HG03097 (cell line): ENCODE measurements at regions not wholly inside any gene's neighbourhood (a gene's known extent, or its start where the extent isn't known, plus 50 kb on each side); places are given as distances from the start of the nearest gene placed in this dataset.
"Not testable (repeated sequence)": the region's sequence is repeated elsewhere in the genome, so short reads cannot be mapped to it uniquely, and the experiment has no call there.

ENCODE experiments used
- ATAC-seq: cut with Tn5 transposase; IDR thresholded peaks from one replicate; pipeline ENCODE4 v1.9.1; 2021; ENCODE audit not compliant: unreplicated experiment, low FRiP score

GRCh38 chr3:159038405-159038804 is 236.6 kb downstream of the MFSD1 start:
- no peak for ATAC-seq

DNA sequence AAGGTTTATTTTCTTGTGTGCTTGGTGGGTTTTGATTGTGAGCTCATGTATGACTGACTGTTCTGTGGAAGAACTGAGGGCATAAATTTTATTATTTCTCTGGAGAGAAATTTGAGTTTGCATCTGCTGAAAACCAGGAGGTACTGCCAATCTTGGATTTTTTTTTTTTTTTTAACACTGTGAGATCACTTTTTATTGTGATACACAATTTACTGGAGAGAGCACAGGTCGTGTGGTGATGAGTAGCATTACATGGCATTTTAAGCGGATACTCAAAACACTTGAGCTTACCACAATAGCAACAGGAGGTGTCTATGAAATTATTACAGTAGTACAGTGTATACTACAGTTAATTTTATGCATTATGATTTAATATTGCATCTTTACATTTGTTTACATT is 237.4 kb downstream of the MFSD1 start:
- ATAC-seq: no peak

GRCh38 chr3:159045279-159045885 is 243.5 kb downstream of the MFSD1 start:
- no peak for ATAC-seq

GRCh38 chr3:159047361-159047760 is 245.5 kb downstream of the MFSD1 start:
- no peak for ATAC-seq

GRCh38 chr3:159052494-159052893 is 250.6 kb downstream of the MFSD1 start:
- ATAC-seq: not testable (repeated sequence)

- ATAC-seq: no peak
These were observed 255.8 kb downstream of the MFSD1 start for GRCh38 chr3:159057621-159058020.

GRCh38 chr3:159058859-159059258 is 257.0 kb downstream of the MFSD1 start:
- ATAC-seq: no peak

DNA sequence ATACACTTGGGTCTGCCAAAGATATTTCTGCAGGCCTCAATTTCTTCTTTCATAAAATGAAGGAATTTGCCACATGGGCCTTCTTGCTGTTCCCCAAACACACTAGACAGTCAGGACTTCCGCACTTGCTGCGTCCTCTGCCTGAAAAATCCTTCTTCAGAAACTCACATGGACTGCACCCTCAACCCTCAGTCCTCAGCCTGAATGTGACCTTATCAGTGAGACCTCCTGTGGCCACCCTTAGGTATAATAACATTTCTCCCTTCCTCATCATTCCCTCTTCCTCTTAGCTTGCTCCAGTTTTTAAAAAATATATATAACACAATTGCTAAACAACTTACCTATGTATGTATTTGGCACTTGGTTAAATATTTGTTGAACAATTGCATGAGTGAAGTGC is 257.5 kb downstream of the MFSD1 start:
- ATAC-seq: no peak

DNA sequence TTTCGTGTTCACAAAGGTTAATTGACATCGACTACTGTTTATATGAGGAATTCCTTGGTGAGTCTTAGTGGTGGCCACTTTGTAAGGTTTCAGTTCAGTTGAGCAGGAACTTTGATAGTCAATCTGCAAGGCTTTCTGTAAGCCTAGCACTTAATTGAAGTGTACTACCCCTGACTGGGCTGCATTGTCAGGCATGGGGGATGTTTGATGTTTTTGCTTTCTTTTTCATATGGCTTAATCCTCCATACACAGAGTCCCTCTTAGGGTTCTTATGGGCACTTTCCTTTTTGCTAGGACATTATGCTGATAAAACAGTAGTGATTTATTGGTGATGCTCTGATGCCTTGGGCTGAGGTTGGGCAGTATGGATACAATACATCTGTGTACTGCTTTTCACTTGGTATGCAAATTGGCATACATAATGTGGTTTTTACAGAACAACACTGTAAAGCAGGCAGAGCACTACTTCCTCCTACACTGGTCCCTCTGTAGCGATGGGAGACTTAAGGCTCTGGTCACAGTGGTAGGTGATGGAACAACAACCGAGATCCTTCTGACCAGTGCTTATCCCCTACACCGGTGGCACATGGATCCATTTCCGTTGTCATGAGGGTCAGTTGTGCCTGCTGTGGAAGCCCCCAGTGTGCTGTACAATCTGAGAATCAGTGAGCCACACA is 261.0 kb downstream of the MFSD1 start:
- no peak for ATAC-seq

DNA sequence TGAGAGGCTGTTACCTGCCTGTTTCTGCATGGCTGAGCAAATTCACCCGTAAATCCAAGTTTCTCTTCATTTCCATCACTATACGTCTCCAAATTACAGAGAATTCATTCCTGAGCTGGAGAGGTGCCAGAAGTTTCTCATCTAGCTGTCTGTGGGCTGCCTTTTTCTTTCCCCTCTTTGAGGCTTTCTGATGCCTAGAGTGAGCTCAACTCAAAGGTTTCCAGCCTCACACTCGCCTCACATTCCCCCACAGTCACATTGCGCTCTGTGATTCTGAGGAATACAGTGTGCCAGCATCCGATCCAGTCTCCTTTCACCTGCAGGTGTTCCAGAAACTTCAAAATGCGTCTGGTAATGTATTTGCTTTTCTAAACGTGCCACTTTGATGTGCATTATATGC is 267.2 kb downstream of the MFSD1 start, which contains the start of gene IQCJ:
TSS of gene IQCJ (plus strand) at position 229 of the 400 bp plus-strand sequence.
- no peak for ATAC-seq

- no peak for ATAC-seq
These were observed 268.1 kb downstream of the MFSD1 start for GRCh38 chr3:159069866-159070425.

- ATAC-seq: no peak
These were observed 273.2 kb downstream of the MFSD1 start for GRCh38 chr3:159074756-159075701.

GRCh38 chr3:159077860-159078259 is 276.0 kb downstream of the MFSD1 start:
- ATAC-seq: no peak

DNA sequence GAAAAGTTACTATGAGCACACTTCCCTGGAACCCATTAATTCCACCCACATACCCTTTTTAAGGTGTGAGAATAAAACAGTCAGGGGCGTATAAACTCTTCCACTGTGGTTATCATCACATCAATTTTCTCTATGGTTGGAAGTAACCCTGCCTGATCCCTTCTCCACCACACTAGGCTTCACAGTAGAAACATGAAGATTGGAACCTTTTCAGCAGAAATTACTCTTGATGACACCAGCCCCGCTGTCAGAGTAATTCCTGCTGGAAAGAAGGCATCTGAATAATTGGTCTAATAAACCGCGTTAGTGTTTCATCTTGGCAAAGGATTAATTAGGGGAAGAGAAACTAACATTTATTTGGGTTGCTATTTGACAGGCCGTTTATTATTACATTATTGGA is 278.4 kb downstream of the MFSD1 start:
- ATAC-seq: no peak

DNA sequence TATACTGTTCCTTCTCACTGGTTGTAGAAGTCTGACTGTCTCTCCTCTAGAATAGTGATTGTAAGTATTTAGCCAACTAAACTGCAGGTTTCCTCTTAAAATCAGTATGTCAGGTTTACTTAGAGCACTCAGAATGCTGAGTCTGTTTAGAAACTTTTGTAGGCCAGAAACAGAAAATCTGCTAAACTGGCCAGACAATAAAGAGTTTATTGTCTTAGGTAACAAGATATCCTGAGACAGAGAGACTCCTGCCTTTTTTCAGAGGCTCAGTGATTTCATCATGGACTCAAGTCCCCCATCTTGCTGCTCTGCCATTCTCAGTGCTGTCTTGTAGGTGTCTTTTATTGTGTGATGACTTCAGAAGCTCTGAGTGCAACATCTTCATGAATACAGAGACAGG is 279.0 kb downstream of the MFSD1 start:
- no peak for ATAC-seq

DNA sequence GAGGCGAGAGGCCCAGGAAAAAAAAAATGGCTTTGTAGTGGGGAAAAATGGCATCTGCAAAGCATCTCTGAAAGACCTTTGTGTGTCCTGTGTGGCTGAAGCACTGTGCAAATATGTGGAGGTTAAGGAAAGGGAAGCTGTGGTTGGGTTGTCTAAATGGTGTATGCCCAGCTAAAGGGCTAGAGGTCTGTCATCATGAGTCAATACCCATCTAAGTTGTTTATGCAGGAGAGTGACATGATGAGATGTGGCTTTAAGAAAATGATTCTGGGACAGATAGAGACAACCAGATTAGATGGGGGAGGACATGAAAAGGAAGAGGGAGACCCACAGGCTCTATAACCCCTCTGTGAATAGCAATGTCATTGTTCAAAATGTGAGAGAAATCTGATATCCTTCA is 280.7 kb downstream of the MFSD1 start:
- no peak for ATAC-seq

- no peak for ATAC-seq
These were observed 290.1 kb downstream of the MFSD1 start for GRCh38 chr3:159091936-159092335.

DNA sequence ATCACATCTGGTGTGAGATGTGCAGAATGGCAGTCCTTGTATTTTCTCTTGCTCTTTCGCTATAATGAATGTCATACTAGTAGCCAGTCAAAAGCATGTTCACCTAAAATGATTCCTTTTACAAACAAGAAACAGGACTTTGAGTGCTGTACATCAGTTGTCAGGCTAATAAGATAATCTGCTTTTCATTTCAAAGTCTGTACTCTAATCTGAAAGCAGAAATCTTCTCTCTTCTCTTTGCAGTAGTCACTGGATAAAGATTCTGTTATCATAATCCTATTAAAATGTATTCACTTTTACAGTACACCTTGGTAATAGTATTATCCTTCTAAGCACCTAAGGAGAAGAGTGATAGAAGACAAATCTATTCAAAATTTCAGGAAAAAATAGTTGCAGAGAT is 300.1 kb downstream of the MFSD1 start:
- ATAC-seq: no peak

DNA sequence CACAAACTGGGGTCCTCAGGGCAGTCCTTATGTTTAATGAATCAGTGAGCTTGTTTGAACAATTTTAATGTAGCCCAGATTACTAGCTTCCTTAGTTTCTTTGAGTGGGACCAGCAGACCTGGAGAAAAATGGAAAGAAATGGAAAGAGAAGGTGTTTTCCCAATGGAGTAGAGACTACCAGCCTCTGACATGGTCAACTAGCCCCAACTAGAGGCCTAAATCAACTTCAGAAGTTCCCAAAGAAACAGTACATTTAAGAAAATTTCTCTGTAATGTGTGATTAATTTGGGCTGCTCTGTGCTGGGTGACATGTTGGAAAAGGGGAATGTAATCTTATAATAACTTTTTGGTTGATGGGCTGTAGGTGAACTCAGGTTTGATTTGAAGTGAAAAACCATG is 310.9 kb downstream of the MFSD1 start:
- ATAC-seq: no peak

- ATAC-seq: no peak
These were observed 311.5 kb downstream of the MFSD1 start for GRCh38 chr3:159113221-159113875.

DNA sequence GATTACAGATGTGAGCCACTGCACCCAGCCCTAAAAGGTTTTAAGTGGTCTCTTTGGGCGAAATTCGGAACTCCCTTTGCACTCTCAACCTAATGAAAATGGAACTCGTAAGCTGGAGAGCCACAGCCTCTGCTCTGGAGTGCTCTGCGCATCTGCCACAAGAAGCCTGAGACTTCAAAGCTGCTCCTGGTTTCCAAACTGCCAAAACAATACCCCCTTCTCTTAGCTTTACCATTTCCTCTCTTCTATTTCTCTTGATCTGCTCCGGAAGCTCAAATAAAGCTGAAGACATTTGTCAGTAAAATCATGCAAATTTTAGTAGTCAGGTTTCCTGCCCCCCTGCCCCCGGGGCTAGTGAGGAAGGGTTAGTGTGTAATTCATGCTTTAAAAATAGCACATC is 312.7 kb downstream of the MFSD1 start:
- no peak for ATAC-seq
